ENCODE measurements at regions not wholly inside any gene's neighbourhood (a gene's known extent, or its start where the extent isn't known, plus 50 kb on each side); places are given as distances from the start of the nearest gene placed in this dataset.
"Not testable (repeated sequence)": the region's sequence is repeated elsewhere in the genome, so short reads cannot be mapped to it uniquely, and the experiment has no call there.

DNA sequence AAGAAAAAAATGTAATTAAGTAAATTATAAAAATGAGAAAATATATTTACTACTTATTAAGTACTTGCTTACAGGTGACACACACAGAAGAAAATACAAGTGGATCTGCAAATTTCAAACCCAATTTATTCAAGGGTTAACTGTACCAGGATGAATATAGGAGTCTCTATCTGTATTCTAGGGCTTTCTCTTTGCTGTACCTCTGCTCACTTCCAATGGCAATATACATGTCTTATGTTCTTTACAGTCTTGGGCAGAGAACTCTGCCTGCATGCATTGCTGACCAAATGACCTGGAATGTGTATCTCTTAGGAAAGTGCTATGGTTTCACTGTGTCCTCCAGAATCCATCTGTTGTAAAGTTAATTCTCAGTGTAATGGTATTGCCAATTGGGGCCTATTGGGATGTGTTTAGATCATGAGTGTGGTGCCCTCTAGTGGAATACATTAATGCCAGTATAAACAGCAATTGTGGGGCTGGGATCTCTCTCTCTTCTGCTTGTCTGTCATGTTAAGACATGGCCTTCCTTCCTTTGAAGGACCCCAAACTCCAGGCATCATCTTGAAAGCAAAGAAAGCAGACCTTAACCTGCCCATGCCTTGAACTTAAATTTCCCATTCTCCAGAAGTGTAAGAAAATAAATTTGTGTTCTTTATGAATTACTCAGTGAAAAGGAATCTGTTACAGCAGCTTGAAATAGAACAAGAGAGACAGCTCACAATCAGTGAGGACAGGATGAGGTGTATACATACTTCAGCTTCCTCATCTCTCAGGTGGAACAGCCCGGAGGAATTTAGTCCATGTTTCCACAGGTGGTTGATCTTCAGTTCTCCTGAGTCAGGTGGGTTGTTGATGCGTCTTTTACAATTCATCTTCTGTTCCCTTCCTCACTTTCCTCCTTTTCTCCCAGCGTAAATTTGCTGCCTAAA, 356.9 kb downstream of the RPIA start:
- TF ChIP-seq, protein P1, sequence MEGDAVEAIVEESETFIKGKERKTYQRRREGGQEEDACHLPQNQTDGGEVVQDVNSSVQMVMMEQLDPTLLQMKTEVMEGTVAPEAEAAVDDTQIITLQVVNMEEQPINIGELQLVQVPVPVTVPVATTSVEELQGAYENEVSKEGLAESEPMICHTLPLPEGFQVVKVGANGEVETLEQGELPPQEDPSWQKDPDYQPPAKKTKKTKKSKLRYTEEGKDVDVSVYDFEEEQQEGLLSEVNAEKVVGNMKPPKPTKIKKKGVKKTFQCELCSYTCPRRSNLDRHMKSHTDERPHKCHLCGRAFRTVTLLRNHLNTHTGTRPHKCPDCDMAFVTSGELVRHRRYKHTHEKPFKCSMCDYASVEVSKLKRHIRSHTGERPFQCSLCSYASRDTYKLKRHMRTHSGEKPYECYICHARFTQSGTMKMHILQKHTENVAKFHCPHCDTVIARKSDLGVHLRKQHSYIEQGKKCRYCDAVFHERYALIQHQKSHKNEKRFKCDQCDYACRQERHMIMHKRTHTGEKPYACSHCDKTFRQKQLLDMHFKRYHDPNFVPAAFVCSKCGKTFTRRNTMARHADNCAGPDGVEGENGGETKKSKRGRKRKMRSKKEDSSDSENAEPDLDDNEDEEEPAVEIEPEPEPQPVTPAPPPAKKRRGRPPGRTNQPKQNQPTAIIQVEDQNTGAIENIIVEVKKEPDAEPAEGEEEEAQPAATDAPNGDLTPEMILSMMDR (IDR thresholded peaks at IDR 0.05) = peak in 3 of 7 experiments; percentile 22 to 35 (median 29)
- TF ChIP-seq POLR2A, EP300 (IDR thresholded peaks at IDR 0.05): not testable (repeated sequence)
